Common myeloid progenitor, CD34-positive (primary cell): ENCODE measurements at regions not wholly inside any gene's neighbourhood (a gene's known extent, or its start where the extent isn't known, plus 50 kb on each side); places are given as distances from the start of the nearest gene placed in this dataset.
"Not testable (repeated sequence)": the region's sequence is repeated elsewhere in the genome, so short reads cannot be mapped to it uniquely, and the experiment has no call there.

Experiments used
- CTCF ChIA-PET: fragments of 350-600 bp; sonication (Branson Sonifier 250); formaldehyde crosslinking; loops from one replicate; lab custom pipeline; 2021; ENCODE audit warnings: antibody characterized with exemption; lab: Charles Lee
- POLR2A ChIA-PET: fragments of 350-600 bp; sonication (Branson Sonifier 250); formaldehyde crosslinking; loops from one replicate; lab custom pipeline; 2021; ENCODE audit warnings: antibody characterized with exemption; lab: Charles Lee
- DNase-seq, 3 donors: peaks; one replicate each; pipeline versions ENCODE4 v3.0.0 to v3.0.0-alpha.2; 2013
- H3K27ac ChIP-seq, 2 experiments: 1 replicate in 1 of 2; 2 replicates in 1 of 2; pipeline ENCODE4 v1.7.0; 2013; ENCODE audit warnings: inconsistent platforms in 2 of 2, low read length in 2 of 2, mild to moderate bottlenecking in 2 of 2, low read depth in 1 of 2, moderate library complexity in 1 of 2; ENCODE audit not compliant: severe bottlenecking in 2 of 2, insufficient read depth in 1 of 2, poor library complexity in 1 of 2
- H3K27me3 ChIP-seq, 5 experiments: replicated peaks in 2 of 5; 1 replicate in 3 of 5; 2 replicates in 2 of 5; pipeline versions ENCODE4 v1.6.1 to v1.7.0; 2013; ENCODE audit warnings: low read length in 4 of 5, mild to moderate bottlenecking in 2 of 5, moderate library complexity in 2 of 5, inconsistent platforms in 1 of 5; ENCODE audit not compliant: insufficient read depth in 5 of 5, control insufficient read depth in 4 of 5
- H3K36me3 ChIP-seq, 4 experiments: 1 replicate in 2 of 4; 2 replicates in 2 of 4; pipeline versions ENCODE4 v1.6.1 to v1.7.0; 2013; ENCODE audit warnings: low read length in 3 of 4, control low read depth in 1 of 4, mild to moderate bottlenecking in 1 of 4; ENCODE audit not compliant: control insufficient read depth in 4 of 4, insufficient read depth in 4 of 4
- H3K4me1 ChIP-seq, 4 experiments: 1 replicate in 3 of 4; 2 replicates in 1 of 4; pipeline versions ENCODE4 v1.6.1 to v1.7.1; 2013; ENCODE audit warnings: low read length in 3 of 4, mild to moderate bottlenecking in 3 of 4, control low read depth in 1 of 4, inconsistent platforms in 1 of 4, moderate library complexity in 1 of 4; ENCODE audit not compliant: control insufficient read depth in 4 of 4, insufficient read depth in 4 of 4; ENCODE audit errors: control extremely low read depth in 1 of 4
- H3K4me3 ChIP-seq, 7 experiments: 1 replicate in 4 of 7; 2 replicates in 3 of 7; pipeline versions ENCODE4 v1.5.1 to v1.7.0; 2013; ENCODE audit warnings: mild to moderate bottlenecking in 7 of 7, low read length in 6 of 7, moderate library complexity in 6 of 7, inconsistent platforms in 2 of 7, low read depth in 2 of 7, control low read depth in 1 of 7; ENCODE audit not compliant: insufficient read depth in 4 of 7, control insufficient read depth in 1 of 7; ENCODE audit errors: extremely low read depth in 1 of 7
- H3K9me3 ChIP-seq, 5 experiments: 1 replicate in 4 of 5; 2 replicates in 1 of 5; pipeline versions ENCODE4 v1.6.1 to v1.7.1; 2013; ENCODE audit warnings: low read length in 4 of 5, mild to moderate bottlenecking in 2 of 5, inconsistent platforms in 1 of 5, low read depth in 1 of 5, moderate library complexity in 1 of 5; ENCODE audit not compliant: control insufficient read depth in 4 of 5, insufficient read depth in 2 of 5; ENCODE audit errors: control extremely low read depth in 1 of 5
- WGBS: methylation state at CpG from one replicate; pipeline ENCODE4 v1.1.5; 2013; ENCODE audit not compliant: insufficient coverage; 5-methylcytosine and 5-hydroxymethylcytosine counted together

- ChIA-PET CTCF (no interaction called here), POLR2A (no interaction called here)
- no peaks in the 10 kb centered on the region for H3K9me3 ChIP-seq
- no peak for DNase-seq
- no peaks in the 10 kb centered on the region for H3K27me3 ChIP-seq
- 100% methylated on average over 8 of the region's 11 CpGs for WGBS
- no peaks in the 10 kb centered on the region for H3K4me1 ChIP-seq
- no peak overlapping the region for H3K4me3 ChIP-seq
- no peak overlapping the region for H3K27ac ChIP-seq
- H3K36me3 ChIP-seq: no peaks in the 10 kb centered on the region
These were observed 55.6 kb downstream of the SOWAHC start for GRCh38 chr2:109669731-109670130.

- 100% methylated on average over 6 of the region's 8 CpGs for WGBS
- H3K4me1 ChIP-seq: no peaks in the 10 kb centered on the region
- H3K36me3 ChIP-seq: no peaks in the 10 kb centered on the region
- no peak overlapping the region for H3K27ac ChIP-seq
- CTCF ChIA-PET: no interaction called here
- H3K27me3 ChIP-seq: no peaks in the 10 kb centered on the region
- no peak for DNase-seq
- H3K9me3 ChIP-seq: no peaks in the 10 kb centered on the region
- POLR2A ChIA-PET: no interaction called here
- no peak overlapping the region for H3K4me3 ChIP-seq
These were observed 56.6 kb downstream of the SOWAHC start for GRCh38 chr2:109670556-109671411.

DNA sequence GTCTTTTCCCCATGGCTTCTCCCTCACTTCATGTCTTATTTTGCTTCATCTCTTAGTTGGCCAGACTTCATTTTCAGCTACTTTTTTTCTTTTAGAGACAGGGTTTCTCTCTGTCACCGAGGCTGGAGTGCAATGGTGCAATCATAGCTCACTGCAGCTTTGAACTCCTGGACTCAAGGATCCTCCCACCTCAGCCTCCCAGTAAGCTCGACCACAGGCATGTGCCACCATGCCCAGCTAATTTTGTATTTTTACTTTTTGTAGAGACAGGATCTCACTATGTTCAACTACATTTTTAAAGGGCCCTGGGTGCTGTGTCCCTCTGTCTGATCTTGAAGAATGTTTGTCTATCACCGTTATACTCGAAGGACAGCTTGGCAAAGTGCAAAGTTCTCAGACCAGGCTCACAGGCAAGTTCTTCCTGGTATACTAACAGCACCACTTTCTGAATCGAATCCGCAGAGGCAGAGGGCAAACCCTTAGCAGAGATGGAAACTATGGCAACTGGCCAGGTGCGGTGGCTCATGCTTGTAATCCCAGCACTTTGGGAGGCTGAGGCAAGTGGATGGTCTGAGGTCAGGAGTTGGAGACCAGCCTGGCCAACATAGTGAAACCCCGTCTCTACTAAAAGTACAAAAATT, 60.9 kb downstream of the SOWAHC start:
- Histone ChIP-seq H3K4me1 (no peaks in the 10 kb centered on the region), H3K9me3 (no peaks in the 10 kb centered on the region), H3K36me3 (no peaks in the 10 kb centered on the region), H3K27ac (no peak overlapping the region), H3K27me3 (peaks cover 0 to 10% (median 0%) of the 10 kb centered on the region in 5 experiments), H3K4me3 (no peak overlapping the region)
- POLR2A ChIA-PET: no interaction called here
- CTCF ChIA-PET: no interaction called here
- whole genome bisulfite sequencing: 98% methylated on average over 8 of the region's 8 CpGs
- no peak for DNase-seq

DNA sequence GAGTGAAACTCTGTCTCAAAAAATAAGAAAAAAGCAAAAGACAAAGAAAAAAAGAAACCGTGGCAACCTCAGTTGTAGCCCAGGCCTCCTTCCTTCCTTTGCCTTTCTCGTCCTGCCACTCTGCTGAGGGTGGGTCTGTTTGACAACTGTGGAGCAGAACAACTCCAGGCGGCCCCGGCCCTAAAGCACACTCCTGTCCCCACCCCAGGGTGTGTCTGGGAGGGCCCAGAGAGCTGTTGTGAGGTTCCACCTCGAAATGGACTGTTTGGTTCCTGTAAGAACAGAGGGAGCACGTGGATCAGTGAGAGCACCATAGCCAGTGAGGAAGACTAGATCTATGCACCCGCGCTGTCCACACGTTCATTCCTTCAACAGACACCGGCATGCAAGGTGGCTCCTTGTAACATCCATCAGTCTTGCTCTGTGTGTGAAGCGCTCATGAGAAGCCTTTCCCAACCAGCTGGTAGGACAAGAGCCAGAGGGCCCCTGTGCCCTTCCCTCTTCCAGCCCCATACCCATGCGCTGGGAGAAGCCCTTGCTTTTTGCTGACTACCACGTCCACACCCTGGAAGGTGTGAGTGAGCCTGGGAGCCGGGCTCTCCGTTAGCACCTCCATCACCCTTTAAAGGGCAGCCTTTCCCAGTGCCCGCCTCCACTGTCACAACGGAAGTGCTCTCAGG, 61.6 kb downstream of the SOWAHC start:
- Histone ChIP-seq H3K27ac (no peak overlapping the region), H3K9me3 (no peaks in the 10 kb centered on the region), H3K27me3 (peaks cover 0 to 10% (median 0%) of the 10 kb centered on the region in 5 experiments), H3K4me1 (peaks cover 0 to 3% (median 0%) of the 10 kb centered on the region in 4 experiments), H3K4me3 (no peak overlapping the region), H3K36me3 (no peaks in the 10 kb centered on the region)
- 90% methylated on average over 15 of the region's 17 CpGs for WGBS
- CTCF ChIA-PET: no interaction called here
- DNase-seq: no peak
- POLR2A ChIA-PET: no interaction called here

DNA sequence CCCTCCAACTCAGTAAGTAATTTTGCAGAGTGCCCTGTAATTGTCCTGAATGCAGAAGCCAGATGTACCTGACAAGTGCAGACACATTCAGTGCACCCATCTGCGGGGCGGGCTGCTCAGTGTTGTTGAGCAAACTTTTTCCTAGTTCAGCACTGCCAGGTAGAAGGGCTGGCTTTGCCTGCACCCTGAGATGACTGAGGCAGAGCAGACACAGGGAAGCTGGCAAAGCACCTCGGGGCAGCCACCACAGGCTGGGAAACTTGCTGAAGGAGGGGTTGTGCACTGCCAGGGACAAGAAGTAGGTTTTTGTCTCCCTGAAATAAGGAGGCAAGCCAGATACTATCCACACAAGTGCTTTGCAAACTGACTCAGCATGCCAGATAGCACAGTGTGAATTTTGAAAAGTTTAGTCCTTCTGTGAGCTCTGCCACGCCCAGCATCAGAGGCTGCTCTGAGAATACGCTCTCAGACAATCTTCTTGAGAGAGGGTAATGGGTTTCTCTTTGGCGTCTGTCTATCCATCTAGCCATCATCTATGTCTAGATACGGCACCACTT, 62.3 kb downstream of the SOWAHC start:
- Histone ChIP-seq H3K9me3 (no peaks in the 10 kb centered on the region), H3K27ac (no peak overlapping the region), H3K36me3 (no peaks in the 10 kb centered on the region), H3K4me3 (no peak overlapping the region), H3K27me3 (peaks cover 0 to 10% (median 0%) of the 10 kb centered on the region in 5 experiments), H3K4me1 (peaks cover 0 to 3% (median 0%) of the 10 kb centered on the region in 4 experiments)
- ChIA-PET CTCF (no interaction called here), POLR2A (no interaction called here)
- no peak for DNase-seq
- 100% methylated on average over 2 of the region's 7 CpGs for WGBS

GRCh38 chr2:109677121-109677731, 63.1 kb downstream of the SOWAHC start:
- H3K27me3 ChIP-seq, H3K9me3 ChIP-seq, H3K27ac ChIP-seq, DNase-seq, H3K4me3 ChIP-seq, CTCF ChIA-PET, H3K36me3 ChIP-seq, H3K4me1 ChIP-seq, POLR2A ChIA-PET: not testable (repeated sequence)
- WGBS: 88% methylated on average over 6 of the region's 7 CpGs
